AG04449 (cell line): ENCODE measurements at regions not wholly inside any gene's neighbourhood (a gene's known extent, or its start where the extent isn't known, plus 50 kb on each side); places are given as distances from the start of the nearest gene placed in this dataset.

Experiments used
- CTCF ChIA-PET: fragments of 350-600 bp; formaldehyde crosslinking; extraction: SDS; loops from one replicate; lab custom pipeline; 2021; ENCODE audit warnings: antibody characterized with exemption; lab: Yijun Ruan, JAX
- POLR2A ChIA-PET: fragments of 400-600, 350-600 bp; formaldehyde crosslinking; extraction: SDS; loops from one replicate; lab custom pipeline; 2020; ENCODE audit warnings: antibody characterized with exemption, inconsistent platforms; lab: Yijun Ruan, JAX
- DNase-seq: peaks from one replicate; pipeline ENCODE4 v3.0.0-alpha.2; 2010; ENCODE audit warnings: low read depth, low spot score
- H3K4me3 ChIP-seq: 2 replicates; pipeline ENCODE4 v1.5.1; 2011; ENCODE audit warnings: low read depth, mild to moderate bottlenecking, control low read depth, low read length
- TF ChIP-seq, protein P1 (sequence below): IDR thresholded peaks from one replicate; pipeline ENCODE4 v1.5.1; 2011; ENCODE audit warnings: mild to moderate bottlenecking, moderate library complexity, low read length, control low read depth, inconsistent platforms; ENCODE audit not compliant: insufficient read depth; ENCODE audit errors: missing control alignments

DNA sequence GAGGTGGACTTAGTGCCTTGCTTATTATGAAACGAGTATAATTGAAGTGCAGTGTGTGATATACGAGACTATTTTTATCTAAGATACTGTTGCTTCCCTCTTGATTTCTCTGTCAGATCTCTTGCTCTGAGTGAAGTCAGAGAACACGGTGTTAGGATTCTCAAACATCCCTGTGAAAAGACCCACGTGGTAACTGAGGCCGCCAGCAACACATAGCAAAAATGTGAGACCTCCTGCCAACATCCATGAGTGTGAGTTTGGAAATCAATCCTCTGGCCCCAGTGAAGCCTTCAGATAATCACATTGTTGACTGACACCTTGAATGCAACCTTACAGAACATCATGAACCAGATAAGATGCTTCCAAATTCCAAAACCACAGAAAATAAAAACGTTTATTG lies 954.4 kb downstream of the FAT4 start:
- no peak overlapping the region for H3K4me3 ChIP-seq
- CTCF ChIA-PET, result no interaction called here
- DNase-seq, result no peak
- TF ChIP-seq, protein P1, sequence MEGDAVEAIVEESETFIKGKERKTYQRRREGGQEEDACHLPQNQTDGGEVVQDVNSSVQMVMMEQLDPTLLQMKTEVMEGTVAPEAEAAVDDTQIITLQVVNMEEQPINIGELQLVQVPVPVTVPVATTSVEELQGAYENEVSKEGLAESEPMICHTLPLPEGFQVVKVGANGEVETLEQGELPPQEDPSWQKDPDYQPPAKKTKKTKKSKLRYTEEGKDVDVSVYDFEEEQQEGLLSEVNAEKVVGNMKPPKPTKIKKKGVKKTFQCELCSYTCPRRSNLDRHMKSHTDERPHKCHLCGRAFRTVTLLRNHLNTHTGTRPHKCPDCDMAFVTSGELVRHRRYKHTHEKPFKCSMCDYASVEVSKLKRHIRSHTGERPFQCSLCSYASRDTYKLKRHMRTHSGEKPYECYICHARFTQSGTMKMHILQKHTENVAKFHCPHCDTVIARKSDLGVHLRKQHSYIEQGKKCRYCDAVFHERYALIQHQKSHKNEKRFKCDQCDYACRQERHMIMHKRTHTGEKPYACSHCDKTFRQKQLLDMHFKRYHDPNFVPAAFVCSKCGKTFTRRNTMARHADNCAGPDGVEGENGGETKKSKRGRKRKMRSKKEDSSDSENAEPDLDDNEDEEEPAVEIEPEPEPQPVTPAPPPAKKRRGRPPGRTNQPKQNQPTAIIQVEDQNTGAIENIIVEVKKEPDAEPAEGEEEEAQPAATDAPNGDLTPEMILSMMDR, result no peak
- POLR2A ChIA-PET, result no interaction called here

DNA sequence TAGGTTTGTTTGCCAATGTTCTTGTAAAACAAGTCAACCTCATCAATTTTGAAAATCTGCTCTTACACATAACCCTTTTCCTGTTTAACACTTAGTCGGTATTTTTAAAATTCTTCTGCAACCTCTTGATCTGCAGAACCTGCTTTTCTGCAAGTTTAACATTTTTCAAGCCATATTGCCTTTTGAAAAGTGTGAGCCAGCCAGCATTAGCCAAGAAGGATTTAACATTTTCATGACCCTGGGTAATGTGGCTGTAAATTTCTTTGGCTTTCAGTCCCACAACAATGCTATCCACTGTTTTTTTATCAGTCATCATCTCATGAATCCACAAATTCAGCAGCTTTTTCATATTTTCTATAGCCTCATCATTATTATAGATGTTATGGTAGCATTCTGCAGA lies 956.5 kb downstream of the FAT4 start:
- ChIA-PET POLR2A (no interaction called here), CTCF (interaction anchor here (0.7 kb wide), 1 partner anchor 1619 kb away, joined by 3 read pairs; no protein-coding TSS in a partner anchor)
- DNase-seq, result no peak
- TF ChIP-seq, protein P1, result no peak
- no peak overlapping the region for H3K4me3 ChIP-seq

DNA sequence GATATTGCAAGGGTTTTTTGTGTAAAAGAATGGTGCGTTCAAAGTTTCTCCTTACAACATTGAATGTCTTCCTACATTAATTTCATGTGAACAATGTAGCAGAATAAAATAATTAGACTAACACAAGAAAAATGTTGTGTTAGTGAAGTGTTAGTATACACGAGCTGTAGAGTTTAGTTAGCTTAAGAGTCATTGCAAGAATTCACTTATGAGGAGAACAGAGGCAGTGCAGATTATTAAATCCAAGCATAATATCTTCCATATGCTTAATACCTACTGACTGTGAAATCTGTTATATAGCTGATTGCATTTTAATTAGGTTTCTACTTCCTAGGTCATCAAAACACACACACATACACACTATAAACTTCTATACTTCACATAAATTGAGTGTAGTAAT lies 959.0 kb downstream of the FAT4 start:
- DNase-seq, result no peak
- ChIA-PET CTCF (no interaction called here), POLR2A (no interaction called here)
- no peak overlapping the region for H3K4me3 ChIP-seq
- TF ChIP-seq, protein P1, result no peak

DNA sequence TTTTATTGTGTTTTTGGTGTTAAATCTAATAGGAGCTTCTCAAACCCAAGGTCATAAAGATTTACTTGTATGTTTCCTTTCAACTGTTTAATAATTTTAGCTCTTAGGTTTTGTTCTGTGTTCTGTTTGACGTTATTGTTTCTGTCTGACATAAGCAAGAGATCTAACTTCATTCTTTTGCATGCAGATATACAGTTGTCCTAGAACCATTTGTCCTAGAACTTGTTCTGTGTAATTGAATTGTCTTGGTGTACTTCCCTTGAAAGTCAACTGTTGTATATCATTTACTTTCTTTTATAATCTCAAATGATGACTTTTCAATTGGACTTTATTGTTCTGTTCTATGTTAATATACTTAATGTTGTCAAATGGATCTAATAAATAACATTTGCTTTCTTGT lies 977.1 kb downstream of the FAT4 start:
- H3K4me3 ChIP-seq, result no peak overlapping the region
- ChIA-PET CTCF (no interaction called here), POLR2A (no interaction called here)
- TF ChIP-seq, protein P1, result no peak
- no peak for DNase-seq

DNA sequence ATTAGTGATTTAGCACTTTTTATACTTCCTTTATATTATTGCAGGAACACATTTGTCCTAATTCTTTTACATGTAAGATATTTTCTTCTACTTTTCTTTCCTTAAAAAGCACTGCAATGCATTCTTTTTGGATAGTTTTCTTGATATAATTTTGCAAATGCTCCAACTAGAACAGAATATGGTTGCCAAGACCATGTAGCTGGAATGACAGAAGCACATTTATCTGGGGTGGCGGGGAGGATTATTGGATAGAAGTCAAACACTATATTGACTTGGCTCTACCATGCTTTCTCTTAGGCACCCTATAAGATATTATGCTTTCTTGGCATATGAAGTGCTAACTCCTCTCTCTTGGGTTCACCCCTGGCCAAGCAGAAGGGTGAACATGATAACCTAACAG lies 983.5 kb downstream of the FAT4 start:
- no peak overlapping the region for H3K4me3 ChIP-seq
- POLR2A ChIA-PET, result no interaction called here
- TF ChIP-seq, protein P1, result no peak
- DNase-seq, result no peak
- CTCF ChIA-PET, result no interaction called here

DNA sequence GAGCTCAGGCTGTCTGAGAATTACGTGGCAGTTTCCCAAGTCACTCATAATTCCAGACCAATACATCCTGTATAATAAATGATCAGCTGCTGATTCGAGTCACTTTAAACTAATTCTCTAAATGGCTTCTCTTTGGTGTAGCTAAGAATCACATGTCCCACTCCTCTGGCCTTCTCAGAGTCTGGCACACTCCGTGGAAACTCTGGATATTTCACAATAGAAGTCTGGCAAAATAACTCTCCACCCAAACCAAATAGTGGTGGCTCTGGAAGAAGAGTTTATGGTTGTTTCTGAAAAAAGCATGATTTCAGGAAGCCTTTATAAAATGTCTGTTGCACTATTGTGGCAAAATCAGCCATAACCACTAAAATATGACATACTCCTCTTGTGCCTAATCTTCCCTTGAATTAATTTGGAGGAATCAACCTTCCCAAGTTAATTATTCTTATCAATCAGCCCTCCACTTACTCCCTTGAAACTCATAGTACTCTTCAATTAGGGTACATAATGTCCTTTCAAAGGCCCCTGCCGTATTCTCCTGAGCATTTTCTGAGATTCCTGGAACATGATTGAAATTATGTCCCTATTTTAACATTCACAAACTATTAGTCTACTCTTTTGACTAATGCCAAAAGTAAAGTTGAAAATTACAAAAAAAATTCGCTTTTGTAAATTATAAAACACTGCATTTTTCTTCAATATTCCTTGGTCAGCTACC lies 991.6 kb downstream of the FAT4 start:
- ChIA-PET POLR2A (no interaction called here), CTCF (no interaction called here)
- DNase-seq, result no peak
- TF ChIP-seq, protein P1, result no peak
- H3K4me3 ChIP-seq, result no peak overlapping the region
